HepG2 (cell line): ENCODE measurements at regions not wholly inside any gene's neighbourhood (a gene's known extent, or its start where the extent isn't known, plus 50 kb on each side); places are given as distances from the start of the nearest gene placed in this dataset.

Source experiments
- ATAC-seq: fragments of 200-7000 bp; cut with Tn5 transposase; 3 replicates; pipeline ENCODE4 v1.9.1; 2020; ENCODE audit warnings: mild to moderate bottlenecking, moderate library complexity
- BruUV-seq: library from RNA; stranded (reverse); fragments of 400-500 nt; replicated peaks from 2 replicates; lab custom pipeline; 2021; lab: Mats Ljungman, UMichigan
- CTCF ChIA-PET: fragments of 300-600 bp; formaldehyde crosslinking; extraction: SDS; loops from one replicate; lab custom pipeline; 2021; ENCODE audit warnings: low total read pairs, inconsistent platforms, low intra/inter-chr PET ratio; lab: Yijun Ruan, JAX
- POLR2A ChIA-PET: fragments of 350-600 bp; sonication (Branson Sonifier 250); formaldehyde crosslinking; loops from one replicate; lab custom pipeline; 2020; ENCODE audit warnings: antibody characterized with exemption, inconsistent platforms; lab: Yijun Ruan, JAX
- DNase-seq: peaks from one replicate; pipeline ENCODE4 v3.0.0-alpha.2; 2015; ENCODE audit warnings: low spot score
- FAIRE-seq: peaks from 3 replicates; lab custom pipeline; 2011; peaks lifted over from hg19 to GRCh38; lab: Jason Lieb, UNC
- H2AFZ ChIP-seq: one replicate; pipeline ENCODE4 v1.6.1; 2011; ENCODE audit warnings: low read length, inconsistent platforms
- H3K27ac ChIP-seq: fragments of 300-600 bp; 3 replicates; pipeline ENCODE4 v1.8.0; 2011; ENCODE audit warnings: mixed run types, mild to moderate bottlenecking, mixed read lengths, low read length, inconsistent platforms; ENCODE audit not compliant: insufficient read depth; ENCODE audit errors: extremely low read length
- H3K27me3 ChIP-seq, 2 experiments: fragments of 200-600 bp in 1 of 2; 2 replicates in 1 of 2; 3 replicates in 1 of 2; pipeline versions ENCODE4 v1.6.0 to v1.8.0; 2011; ENCODE audit warnings: low read length in 2 of 2, mild to moderate bottlenecking in 2 of 2, moderate library complexity in 2 of 2, inconsistent platforms in 1 of 2; ENCODE audit not compliant: insufficient read depth in 2 of 2, control insufficient read depth in 1 of 2
- H3K36me3 ChIP-seq, 2 experiments: fragments of 200-600 bp in 1 of 2; replicated peaks in 1 of 2; 2 replicates in 1 of 2; 3 replicates in 1 of 2; pipeline versions ENCODE4 v1.5.1 to v1.8.0; 2011; ENCODE audit warnings: low read length in 2 of 2, inconsistent platforms in 1 of 2; ENCODE audit not compliant: insufficient read depth in 2 of 2, control insufficient read depth in 1 of 2
- H3K4me1 ChIP-seq: 2 replicates; pipeline ENCODE4 v1.5.1; 2012; ENCODE audit warnings: low read length, inconsistent platforms; ENCODE audit not compliant: insufficient read depth
- H3K4me2 ChIP-seq: 2 replicates; pipeline ENCODE4 v1.6.0; 2011; ENCODE audit warnings: low read depth, low read length, inconsistent platforms
- H3K4me3 ChIP-seq, 3 experiments: fragments of 200-600 bp in 1 of 3; sonication (generic), shearing (Covaris generic) in 1 of 3; replicated peaks in 1 of 3; 2 replicates each; pipeline ENCODE4 v1.5.1; 2011 to 2016; ENCODE audit warnings: low read length in 3 of 3, inconsistent platforms in 2 of 3, low read depth in 2 of 3, mild to moderate bottlenecking in 2 of 3, control low read depth in 1 of 3, mixed read lengths in 1 of 3; ENCODE audit not compliant: insufficient read depth in 1 of 3
- H3K79me2 ChIP-seq: one replicate; pipeline ENCODE4 v1.6.1; 2011; ENCODE audit warnings: low read length, inconsistent platforms; ENCODE audit not compliant: insufficient read depth
- H3K9ac ChIP-seq: 2 replicates; pipeline ENCODE4 v1.6.0; 2011; ENCODE audit warnings: mild to moderate bottlenecking, low read depth, low read length, inconsistent platforms; ENCODE audit not compliant: insufficient read depth
- H3K9me3 ChIP-seq: 2 replicates; pipeline ENCODE4 v1.5.1; 2012; ENCODE audit warnings: mild to moderate bottlenecking, low read length
- H4K20me1 ChIP-seq: 2 replicates; pipeline ENCODE4 v1.6.0; 2011; ENCODE audit warnings: inconsistent platforms, mild to moderate bottlenecking, low read length, moderate library complexity; ENCODE audit not compliant: insufficient read depth
- GATAD1 ChIP-seq: IDR thresholded peaks from 2 replicates; pipeline ENCODE4 v1.6.1; 2016; ENCODE audit warnings: missing genetic modification reagents, missing compliant biosample characterization
- SIN3B ChIP-seq: fragments of 150-350 bp; IDR thresholded peaks from 2 replicates; pipeline ENCODE4 v1.6.1; 2014; ENCODE audit warnings: low read length
- SMC3 ChIP-seq: IDR thresholded peaks from 2 replicates; pipeline ENCODE4 v1.6.1; 2011; ENCODE audit warnings: low read length, improper control_type of control experiment
- TBX3 ChIP-seq: fragments of 450-650 bp; IDR thresholded peaks from 2 replicates; pipeline ENCODE4 v1.6.1; 2017; ENCODE audit warnings: antibody characterized with exemption, mild to moderate bottlenecking, inconsistent platforms, borderline replicate concordance
- YY1 ChIP-seq: IDR thresholded peaks from 2 replicates; pipeline ENCODE4 v1.6.1; 2011; ENCODE audit warnings: low read length, low read depth, moderate library complexity, mild to moderate bottlenecking; ENCODE audit not compliant: insufficient read depth, insufficient replicate concordance
- ZNF180 ChIP-seq: sonication (generic); formaldehyde crosslinking; IDR thresholded peaks from 2 replicates; pipeline ENCODE4 v1.4.0; 2020; ENCODE audit warnings: low read depth, missing genetic modification reagents, borderline replicate concordance
- WGBS: methylation state at CpG from one replicate; pipeline ENCODE4 v1.1.6; 2017; ENCODE audit warnings: low lambda C conversion rate; 5-methylcytosine and 5-hydroxymethylcytosine counted together
- in situ Hi-C: cut with HindIII; loops from 2 replicates; pipeline ENCODE4 v1.10.0; 2017; ENCODE audit warnings: low pct_unique_long_range_greater_than_20kb; ENCODE audit not compliant: extremely low pct_ligation_motif_present
- intact Hi-C: fragments of 100-400 bp; cut with micrococcal nuclease; formaldehyde crosslinking; loops from one replicate; pipeline ENCODE4 v1.10.0; 2022; ENCODE audit not compliant: unreplicated experiment
- TF ChIP-seq, protein P1 (sequence below): sonication (generic); formaldehyde crosslinking; IDR thresholded peaks from 2 replicates; pipeline ENCODE4 v1.5.0; 2020; ENCODE audit warnings: mild to moderate bottlenecking, missing genetic modification reagents, borderline replicate concordance
- TF ChIP-seq, protein P2 (sequence below), 2 experiments: sonication (generic) in 1 of 2; formaldehyde crosslinking in 1 of 2; IDR thresholded peaks; 2 replicates each; pipeline versions ENCODE4 v1.5.1 to v1.6.1; 2011 to 2020; ENCODE audit warnings: borderline replicate concordance in 1 of 2, low read depth in 1 of 2, low read length in 1 of 2, mild to moderate bottlenecking in 1 of 2, missing genetic modification reagents in 1 of 2, moderate library complexity in 1 of 2
- TF ChIP-seq, protein P3 (sequence below): IDR thresholded peaks from 2 replicates; pipeline ENCODE4 v1.6.1; 2018; ENCODE audit warnings: missing genetic modification reagents, mild to moderate bottlenecking, missing compliant biosample characterization
- TF ChIP-seq, protein P4 (sequence below): sonication (generic); formaldehyde crosslinking; IDR thresholded peaks from 2 replicates; pipeline ENCODE4 v1.5.0; 2020; ENCODE audit warnings: mild to moderate bottlenecking, missing genetic modification reagents
- TF ChIP-seq, protein P5 (sequence below): sonication (generic); formaldehyde crosslinking; conservative IDR thresholded peaks from 2 replicates; pipeline ENCODE4 v1.8.0; 2022; ENCODE audit warnings: missing genetic modification reagents

DNA sequence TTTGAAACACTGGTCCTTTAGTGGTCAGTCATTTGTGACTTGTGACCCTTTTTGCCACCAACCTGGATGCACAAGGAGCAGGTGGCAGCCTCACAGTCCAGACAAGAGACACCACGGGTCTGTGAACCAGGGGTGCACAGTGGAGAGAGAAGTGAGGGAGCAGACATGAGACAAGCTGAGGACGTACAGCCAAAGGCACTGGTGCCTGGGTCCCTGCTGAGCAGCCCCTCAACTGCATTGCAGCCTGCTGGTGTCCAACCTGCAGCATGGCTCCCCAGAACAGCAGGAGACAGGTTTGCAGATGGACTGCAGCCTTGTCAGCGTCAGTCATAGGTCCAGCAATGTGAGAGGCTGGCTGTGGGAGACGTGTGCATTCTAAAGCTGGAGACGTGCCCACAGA is 124.2 kb upstream of the FSTL4 start:
- POLR2A ChIA-PET: no interaction called here
- TF ChIP-seq, protein P1, sequence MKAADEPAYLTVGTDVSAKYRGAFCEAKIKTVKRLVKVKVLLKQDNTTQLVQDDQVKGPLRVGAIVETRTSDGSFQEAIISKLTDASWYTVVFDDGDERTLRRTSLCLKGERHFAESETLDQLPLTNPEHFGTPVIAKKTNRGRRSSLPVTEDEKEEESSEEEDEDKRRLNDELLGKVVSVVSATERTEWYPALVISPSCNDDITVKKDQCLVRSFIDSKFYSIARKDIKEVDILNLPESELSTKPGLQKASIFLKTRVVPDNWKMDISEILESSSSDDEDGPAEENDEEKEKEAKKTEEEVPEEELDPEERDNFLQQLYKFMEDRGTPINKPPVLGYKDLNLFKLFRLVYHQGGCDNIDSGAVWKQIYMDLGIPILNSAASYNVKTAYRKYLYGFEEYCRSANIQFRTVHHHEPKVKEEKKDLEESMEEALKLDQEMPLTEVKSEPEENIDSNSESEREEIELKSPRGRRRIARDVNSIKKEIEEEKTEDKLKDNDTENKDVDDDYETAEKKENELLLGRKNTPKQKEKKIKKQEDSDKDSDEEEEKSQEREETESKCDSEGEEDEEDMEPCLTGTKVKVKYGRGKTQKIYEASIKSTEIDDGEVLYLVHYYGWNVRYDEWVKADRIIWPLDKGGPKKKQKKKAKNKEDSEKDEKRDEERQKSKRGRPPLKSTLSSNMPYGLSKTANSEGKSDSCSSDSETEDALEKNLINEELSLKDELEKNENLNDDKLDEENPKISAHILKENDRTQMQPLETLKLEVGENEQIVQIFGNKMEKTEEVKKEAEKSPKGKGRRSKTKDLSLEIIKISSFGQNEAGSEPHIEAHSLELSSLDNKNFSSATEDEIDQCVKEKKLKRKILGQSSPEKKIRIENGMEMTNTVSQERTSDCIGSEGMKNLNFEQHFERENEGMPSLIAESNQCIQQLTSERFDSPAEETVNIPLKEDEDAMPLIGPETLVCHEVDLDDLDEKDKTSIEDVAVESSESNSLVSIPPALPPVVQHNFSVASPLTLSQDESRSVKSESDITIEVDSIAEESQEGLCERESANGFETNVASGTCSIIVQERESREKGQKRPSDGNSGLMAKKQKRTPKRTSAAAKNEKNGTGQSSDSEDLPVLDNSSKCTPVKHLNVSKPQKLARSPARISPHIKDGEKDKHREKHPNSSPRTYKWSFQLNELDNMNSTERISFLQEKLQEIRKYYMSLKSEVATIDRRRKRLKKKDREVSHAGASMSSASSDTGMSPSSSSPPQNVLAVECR: no peak
- TF ChIP-seq SIN3B: no peak
- TF ChIP-seq, protein P2, sequence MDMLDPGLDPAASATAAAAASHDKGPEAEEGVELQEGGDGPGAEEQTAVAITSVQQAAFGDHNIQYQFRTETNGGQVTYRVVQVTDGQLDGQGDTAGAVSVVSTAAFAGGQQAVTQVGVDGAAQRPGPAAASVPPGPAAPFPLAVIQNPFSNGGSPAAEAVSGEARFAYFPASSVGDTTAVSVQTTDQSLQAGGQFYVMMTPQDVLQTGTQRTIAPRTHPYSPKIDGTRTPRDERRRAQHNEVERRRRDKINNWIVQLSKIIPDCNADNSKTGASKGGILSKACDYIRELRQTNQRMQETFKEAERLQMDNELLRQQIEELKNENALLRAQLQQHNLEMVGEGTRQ (IDR thresholded peaks at IDR 0.05; ENCODE audit: low read depth, low read length): no peak
- TF ChIP-seq, protein P2 (CRISPR knock-in tag; IDR thresholded peaks at IDR 0.05; ENCODE audit: borderline replicate concordance): no peak
- TF ChIP-seq, protein P3, sequence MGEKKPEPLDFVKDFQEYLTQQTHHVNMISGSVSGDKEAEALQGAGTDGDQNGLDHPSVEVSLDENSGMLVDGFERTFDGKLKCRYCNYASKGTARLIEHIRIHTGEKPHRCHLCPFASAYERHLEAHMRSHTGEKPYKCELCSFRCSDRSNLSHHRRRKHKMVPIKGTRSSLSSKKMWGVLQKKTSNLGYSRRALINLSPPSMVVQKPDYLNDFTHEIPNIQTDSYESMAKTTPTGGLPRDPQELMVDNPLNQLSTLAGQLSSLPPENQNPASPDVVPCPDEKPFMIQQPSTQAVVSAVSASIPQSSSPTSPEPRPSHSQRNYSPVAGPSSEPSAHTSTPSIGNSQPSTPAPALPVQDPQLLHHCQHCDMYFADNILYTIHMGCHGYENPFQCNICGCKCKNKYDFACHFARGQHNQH (CRISPR knock-in tag): no peak
- no peak for TF ChIP-seq SMC3
- TF ChIP-seq, protein P4, sequence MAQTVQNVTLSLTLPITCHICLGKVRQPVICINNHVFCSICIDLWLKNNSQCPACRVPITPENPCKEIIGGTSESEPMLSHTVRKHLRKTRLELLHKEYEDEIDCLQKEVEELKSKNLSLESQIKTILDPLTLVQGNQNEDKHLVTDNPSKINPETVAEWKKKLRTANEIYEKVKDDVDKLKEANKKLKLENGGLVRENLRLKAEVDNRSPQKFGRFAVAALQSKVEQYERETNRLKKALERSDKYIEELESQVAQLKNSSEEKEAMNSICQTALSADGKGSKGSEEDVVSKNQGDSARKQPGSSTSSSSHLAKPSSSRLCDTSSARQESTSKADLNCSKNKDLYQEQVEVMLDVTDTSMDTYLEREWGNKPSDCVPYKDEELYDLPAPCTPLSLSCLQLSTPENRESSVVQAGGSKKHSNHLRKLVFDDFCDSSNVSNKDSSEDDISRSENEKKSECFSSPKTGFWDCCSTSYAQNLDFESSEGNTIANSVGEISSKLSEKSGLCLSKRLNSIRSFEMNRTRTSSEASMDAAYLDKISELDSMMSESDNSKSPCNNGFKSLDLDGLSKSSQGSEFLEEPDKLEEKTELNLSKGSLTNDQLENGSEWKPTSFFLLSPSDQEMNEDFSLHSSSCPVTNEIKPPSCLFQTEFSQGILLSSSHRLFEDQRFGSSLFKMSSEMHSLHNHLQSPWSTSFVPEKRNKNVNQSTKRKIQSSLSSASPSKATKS (CRISPR knock-in tag): no peak
- no peak for TF ChIP-seq TBX3
- TF ChIP-seq, protein P5, sequence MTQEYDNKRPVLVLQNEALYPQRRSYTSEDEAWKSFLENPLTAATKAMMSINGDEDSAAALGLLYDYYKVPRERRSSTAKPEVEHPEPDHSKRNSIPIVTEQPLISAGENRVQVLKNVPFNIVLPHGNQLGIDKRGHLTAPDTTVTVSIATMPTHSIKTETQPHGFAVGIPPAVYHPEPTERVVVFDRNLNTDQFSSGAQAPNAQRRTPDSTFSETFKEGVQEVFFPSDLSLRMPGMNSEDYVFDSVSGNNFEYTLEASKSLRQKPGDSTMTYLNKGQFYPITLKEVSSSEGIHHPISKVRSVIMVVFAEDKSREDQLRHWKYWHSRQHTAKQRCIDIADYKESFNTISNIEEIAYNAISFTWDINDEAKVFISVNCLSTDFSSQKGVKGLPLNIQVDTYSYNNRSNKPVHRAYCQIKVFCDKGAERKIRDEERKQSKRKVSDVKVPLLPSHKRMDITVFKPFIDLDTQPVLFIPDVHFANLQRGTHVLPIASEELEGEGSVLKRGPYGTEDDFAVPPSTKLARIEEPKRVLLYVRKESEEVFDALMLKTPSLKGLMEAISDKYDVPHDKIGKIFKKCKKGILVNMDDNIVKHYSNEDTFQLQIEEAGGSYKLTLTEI: no peak
- no peak for TF ChIP-seq YY1
- no peak for TF ChIP-seq ZNF180 (CRISPR knock-in tag)
- no peak for TF ChIP-seq GATAD1 (CRISPR knock-in tag)

More for the DNA sequence above, 124.2 kb upstream of the FSTL4 start:
- H3K9ac ChIP-seq: no peak overlapping the region
- no peak overlapping the region for H3K4me3 ChIP-seq
- no TSS peak for BruUV-seq
- 2% methylated on average over 5 of the region's 5 CpGs for WGBS
- H3K4me2 ChIP-seq: no peak overlapping the region
- H2AFZ ChIP-seq: no peak overlapping the region
- ATAC-seq (no peak), DNase-seq (no peak), FAIRE-seq (no peak)
- CTCF ChIA-PET: no interaction called here
- H3K79me2 ChIP-seq: no peaks in the 10 kb centered on the region
- in situ Hi-C loops: no loop called here
- intact Hi-C loops: no loop called here
- H3K4me1 ChIP-seq: peaks cover 13% of the 10 kb centered on the region
- no peak overlapping the region for H3K27ac ChIP-seq
- no peaks in the 10 kb centered on the region for H3K36me3 ChIP-seq
- no peaks in the 10 kb centered on the region for H4K20me1 ChIP-seq
- peaks cover 0 to 12% of the 10 kb centered on the region in 2 experiments; a peak in 1 of 5 replicates for H3K27me3 ChIP-seq
- H3K9me3 ChIP-seq: no peaks in the 10 kb centered on the region
